ENCODE measurements at regions not wholly inside any gene's neighbourhood (a gene's known extent, or its start where the extent isn't known, plus 50 kb on each side); places are given as distances from the start of the nearest gene placed in this dataset.

GRCh38 chr4:187366530-187366929 is 629.0 kb upstream of the ZFP42 start:
- Histone ChIP-seq H3K79me2 (ENCODE audit: insufficient read depth, low read length) (no peaks in the 10 kb centered on the region), H3K27ac (ENCODE audit: extremely low read length, insufficient read depth, low read length) (no peak overlapping the region), H2AFZ (ENCODE audit: low read length) (no peak overlapping the region), H3K9me3 (ENCODE audit: low read length) (no peaks in the 10 kb centered on the region), H4K20me1 (ENCODE audit: insufficient read depth, low read length) (no peaks in the 10 kb centered on the region), H3K27me3 (ENCODE audit: control insufficient read depth in 1 of 2, insufficient read depth in 2 of 2, low read length in 2 of 2) (no peaks in the 10 kb centered on the region), H3K4me3 (replicated peaks in 1 of 3; ENCODE audit: insufficient read depth in 1 of 3, low read depth in 2 of 3, low read length in 3 of 3) (no peak overlapping the region), H3K4me2 (ENCODE audit: low read depth, low read length) (no peak overlapping the region), H3K4me1 (ENCODE audit: insufficient read depth, low read length) (0 out of 2 replicates have a peak, but pooled peaks cover 6% of the 10 kb centered on the region), H3K36me3 (replicated peaks in 1 of 2; ENCODE audit: control insufficient read depth in 1 of 2, insufficient read depth in 2 of 2, low read length in 2 of 2) (no peaks in the 10 kb centered on the region), H3K9ac (ENCODE audit: insufficient read depth, low read depth, low read length) (no peak overlapping the region)
- in situ Hi-C loops (cut with HindIII; ENCODE audit: extremely low pct_ligation_motif_present, low pct_unique_long_range_greater_than_20kb) = no loop called here
- 0% methylated on average over 3 of the region's 3 CpGs for WGBS (ENCODE audit: low lambda C conversion rate)
- BruUV-seq (replicated peaks) = no TSS peak
- intact Hi-C loops (cut with micrococcal nuclease; ENCODE audit: unreplicated experiment) = no loop called here
- ChIA-PET CTCF (ENCODE audit: low intra/inter-chr PET ratio, low total read pairs) (no interaction called here), POLR2A (no interaction called here)
- FAIRE-seq (no peak), ATAC-seq (peak; percentile 65), DNase-seq (ENCODE audit: low spot score) (peak; percentile 11)
- peak; percentile 50 for TF ChIP-seq RARA (CRISPR knock-in tag; IDR thresholded peaks at IDR 0.05)
- TF ChIP-seq SNAI1 (CRISPR knock-in tag; IDR thresholded peaks at IDR 0.05; ENCODE audit: borderline replicate concordance) = no peak

- CTCF ChIA-PET (ENCODE audit: low intra/inter-chr PET ratio, low total read pairs) = no interaction called here
- H3K4me1 ChIP-seq (ENCODE audit: insufficient read depth, low read length) = 0 out of 2 replicates have a peak, but pooled peaks cover 6% of the 10 kb centered on the region
- intact Hi-C loops (cut with micrococcal nuclease; ENCODE audit: unreplicated experiment) (no loop called here), in situ Hi-C loops (cut with HindIII; ENCODE audit: extremely low pct_ligation_motif_present, low pct_unique_long_range_greater_than_20kb) (no loop called here)
- no TSS peak for BruUV-seq (replicated peaks)
- ATAC-seq (no peak), DNase-seq (ENCODE audit: low spot score) (no peak), FAIRE-seq (no peak)
- H2AFZ ChIP-seq (ENCODE audit: low read length) = no peak overlapping the region
- no peaks in the 10 kb centered on the region for H4K20me1 ChIP-seq (ENCODE audit: insufficient read depth, low read length)
- H3K9ac ChIP-seq (ENCODE audit: insufficient read depth, low read depth, low read length) = no peak overlapping the region
- POLR2A ChIA-PET = no interaction called here
- no peaks in the 10 kb centered on the region for H3K79me2 ChIP-seq (ENCODE audit: insufficient read depth, low read length)
- H3K4me3 ChIP-seq (replicated peaks in 1 of 3; ENCODE audit: insufficient read depth in 1 of 3, low read depth in 2 of 3, low read length in 3 of 3) = no peak overlapping the region
- no peak overlapping the region for H3K4me2 ChIP-seq (ENCODE audit: low read depth, low read length)
- H3K36me3 ChIP-seq (replicated peaks in 1 of 2; ENCODE audit: control insufficient read depth in 1 of 2, insufficient read depth in 2 of 2, low read length in 2 of 2) = no peaks in the 10 kb centered on the region
- H3K27me3 ChIP-seq (ENCODE audit: control insufficient read depth in 1 of 2, insufficient read depth in 2 of 2, low read length in 2 of 2) = no peaks in the 10 kb centered on the region
- H3K27ac ChIP-seq (ENCODE audit: extremely low read length, insufficient read depth, low read length) = no peak overlapping the region
- H3K9me3 ChIP-seq (ENCODE audit: low read length) = no peaks in the 10 kb centered on the region
- TF ChIP-seq ZKSCAN5 (CRISPR knock-in tag; IDR thresholded peaks at IDR 0.05) (no peak), SMAD9 (CRISPR knock-in tag; IDR thresholded peaks at IDR 0.05) (no peak), SALL2 (CRISPR knock-in tag; IDR thresholded peaks at IDR 0.05) (no peak), CSRNP1 (CRISPR knock-in tag; IDR thresholded peaks at IDR 0.05) (no peak), IRF2 (CRISPR knock-in tag; IDR thresholded peaks at IDR 0.05) (no peak), NFAT5 (CRISPR knock-in tag; IDR thresholded peaks at IDR 0.05) (no peak), ZNF30 (CRISPR knock-in tag; IDR thresholded peaks at IDR 0.05) (no peak), CCDC6 (CRISPR knock-in tag; IDR thresholded peaks at IDR 0.05) (no peak), MED1 (CRISPR knock-in tag; IDR thresholded peaks at IDR 0.05) (no peak), TIGD3 (CRISPR knock-in tag; IDR thresholded peaks at IDR 0.05; ENCODE audit: borderline replicate concordance) (no peak), TGIF2 (CRISPR knock-in tag; IDR thresholded peaks at IDR 0.05) (no peak)
Measured at GRCh38 chr4:187370918-187371317, 624.7 kb upstream of the ZFP42 start.
